ENCODE measurements at regions not wholly inside any gene's neighbourhood (a gene's known extent, or its start where the extent isn't known, plus 50 kb on each side); places are given as distances from the start of the nearest gene placed in this dataset.

- H3K4me1 ChIP-seq = no peaks in the 10 kb centered on the region
- H3K4me3 ChIP-seq = no peak overlapping the region
- H3K27ac ChIP-seq = no peak overlapping the region
- peaks cover 0 to 51% of the 10 kb centered on the region in 2 donors for H3K27me3 ChIP-seq
- ATAC-seq = no peak
- no peak for TF ChIP-seq CTCF (IDR thresholded peaks at IDR 0.05)
- H3K9me3 ChIP-seq = no peaks in the 10 kb centered on the region
- no peak for DNase-seq
- intact Hi-C loops (cut with DNase I) = no loop called here
- no peaks in the 10 kb centered on the region for H3K36me3 ChIP-seq
These were observed 331.8 kb upstream of the SFSWAP start for GRCh38 chr12:131378861-131379665.

- Histone ChIP-seq H3K27me3 (peaks cover 0 to 58% of the 10 kb centered on the region in 2 donors), H3K4me3 (no peak overlapping the region), H3K27ac (no peak overlapping the region), H3K4me1 (no peaks in the 10 kb centered on the region), H3K36me3 (no peaks in the 10 kb centered on the region), H3K9me3 (no peaks in the 10 kb centered on the region)
- no peak for TF ChIP-seq CTCF (IDR thresholded peaks at IDR 0.05)
- intact Hi-C loops (cut with DNase I) = no loop called here
- DNase-seq = no peak
- no peak for ATAC-seq
These were observed 331.2 kb upstream of the SFSWAP start for GRCh38 chr12:131379738-131380137.

- Histone ChIP-seq H3K4me1 (no peaks in the 10 kb centered on the region), H3K4me3 (no peak overlapping the region), H3K9me3 (no peaks in the 10 kb centered on the region), H3K27me3 (peaks cover 0 to 64% of the 10 kb centered on the region in 2 donors), H3K36me3 (no peaks in the 10 kb centered on the region), H3K27ac (no peak overlapping the region)
- TF ChIP-seq CTCF (IDR thresholded peaks at IDR 0.05) = no peak
- DNase-seq (no peak), ATAC-seq (no peak)
- intact Hi-C loops (cut with DNase I) = no loop called here
These were observed 330.5 kb upstream of the SFSWAP start for GRCh38 chr12:131380220-131380964.

- intact Hi-C loops (cut with DNase I) = no loop called here
- H3K4me3 ChIP-seq = no peak overlapping the region
- no peak for TF ChIP-seq CTCF (IDR thresholded peaks at IDR 0.05)
- no peak overlapping the region for H3K27ac ChIP-seq
- DNase-seq (no peak), ATAC-seq (no peak)
- H3K4me1 ChIP-seq = no peaks in the 10 kb centered on the region
- peaks cover 0 to 72% of the 10 kb centered on the region in 2 donors for H3K27me3 ChIP-seq
- H3K9me3 ChIP-seq = no peaks in the 10 kb centered on the region
- no peaks in the 10 kb centered on the region for H3K36me3 ChIP-seq
These were observed 329.8 kb upstream of the SFSWAP start for GRCh38 chr12:131380965-131381705.

Data from left lung (tissue), 4 donors.